ENCODE measurements at regions not wholly inside any gene's neighbourhood (a gene's known extent, or its start where the extent isn't known, plus 50 kb on each side); places are given as distances from the start of the nearest gene placed in this dataset.

DNA sequence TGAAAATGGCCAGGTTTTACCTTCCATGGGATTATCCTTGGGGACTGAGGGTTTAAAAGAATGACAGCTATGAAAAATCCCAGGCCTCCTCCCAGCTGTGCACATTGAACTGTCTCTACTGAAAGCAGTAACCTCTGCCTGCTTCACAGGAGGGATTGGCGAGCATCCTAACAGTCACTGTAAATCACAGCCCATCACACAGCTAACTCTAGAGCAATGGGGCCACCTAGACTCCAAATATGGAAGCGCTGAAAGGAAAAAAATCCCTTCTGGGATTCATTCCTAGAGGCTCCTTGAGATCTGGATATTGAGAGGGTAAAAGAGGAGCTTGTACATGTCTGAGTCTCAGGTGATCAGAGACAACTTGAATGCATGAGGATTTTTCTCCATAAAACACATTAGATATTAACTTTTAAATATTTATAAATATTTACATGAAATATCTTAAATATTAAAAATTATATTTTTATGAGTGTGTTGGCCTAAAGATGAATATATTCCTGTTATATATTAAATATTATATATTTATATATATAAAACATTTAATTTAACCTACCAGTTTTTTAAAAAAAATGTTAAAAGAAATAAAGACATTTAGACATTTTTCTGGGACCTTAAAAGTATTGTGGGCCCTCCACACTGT, 133.8 kb upstream of the SLC24A2 start:
- DNase-seq = peak; percentile 75
- Histone ChIP-seq H3K4me3 (ENCODE audit: low read length) (no peak overlapping the region), H3K27ac (ENCODE audit: low read depth, low read length) (no peak overlapping the region), H3K4me1 (ENCODE audit: control insufficient read depth, insufficient read depth, low read length) (peaks cover 1% of the 10 kb centered on the region), H3K9ac (ENCODE audit: extremely low read depth, low read length, poor library complexity, severe bottlenecking) (no peak overlapping the region), H3K27me3 (ENCODE audit: control insufficient read depth, insufficient read depth, low read length, poor library complexity, severe bottlenecking) (peaks cover 20% of the 10 kb centered on the region), H3K36me3 (ENCODE audit: control insufficient read depth, insufficient read depth, low read length) (no peaks in the 10 kb centered on the region), H3K9me3 (ENCODE audit: control insufficient read depth, low read length) (no peaks in the 10 kb centered on the region)
- TF ChIP-seq, protein P1, sequence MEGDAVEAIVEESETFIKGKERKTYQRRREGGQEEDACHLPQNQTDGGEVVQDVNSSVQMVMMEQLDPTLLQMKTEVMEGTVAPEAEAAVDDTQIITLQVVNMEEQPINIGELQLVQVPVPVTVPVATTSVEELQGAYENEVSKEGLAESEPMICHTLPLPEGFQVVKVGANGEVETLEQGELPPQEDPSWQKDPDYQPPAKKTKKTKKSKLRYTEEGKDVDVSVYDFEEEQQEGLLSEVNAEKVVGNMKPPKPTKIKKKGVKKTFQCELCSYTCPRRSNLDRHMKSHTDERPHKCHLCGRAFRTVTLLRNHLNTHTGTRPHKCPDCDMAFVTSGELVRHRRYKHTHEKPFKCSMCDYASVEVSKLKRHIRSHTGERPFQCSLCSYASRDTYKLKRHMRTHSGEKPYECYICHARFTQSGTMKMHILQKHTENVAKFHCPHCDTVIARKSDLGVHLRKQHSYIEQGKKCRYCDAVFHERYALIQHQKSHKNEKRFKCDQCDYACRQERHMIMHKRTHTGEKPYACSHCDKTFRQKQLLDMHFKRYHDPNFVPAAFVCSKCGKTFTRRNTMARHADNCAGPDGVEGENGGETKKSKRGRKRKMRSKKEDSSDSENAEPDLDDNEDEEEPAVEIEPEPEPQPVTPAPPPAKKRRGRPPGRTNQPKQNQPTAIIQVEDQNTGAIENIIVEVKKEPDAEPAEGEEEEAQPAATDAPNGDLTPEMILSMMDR (conservative IDR thresholded peaks at IDR 0.05) = peak; percentile 88
- WGBS, 2 experiments (ENCODE audit: insufficient coverage in 1 of 2, insufficient read length in 1 of 2) = 0 to 6% methylated on average over 1 to 2 of the region's 2 CpGs
- H3K27ac Mint-ChIP-seq = no peak overlapping the region
- no peaks in the 10 kb centered on the region for H3K36me3 Mint-ChIP-seq (ENCODE audit: low read depth)
- H3K4me3 Mint-ChIP-seq = no peak overlapping the region
- H3K27me3 Mint-ChIP-seq (ENCODE audit: insufficient read depth) = peaks cover 30% of the 10 kb centered on the region
- H3K4me1 Mint-ChIP-seq = peaks cover 17% of the 10 kb centered on the region
- H3K9me3 Mint-ChIP-seq = no peaks in the 10 kb centered on the region

DNA sequence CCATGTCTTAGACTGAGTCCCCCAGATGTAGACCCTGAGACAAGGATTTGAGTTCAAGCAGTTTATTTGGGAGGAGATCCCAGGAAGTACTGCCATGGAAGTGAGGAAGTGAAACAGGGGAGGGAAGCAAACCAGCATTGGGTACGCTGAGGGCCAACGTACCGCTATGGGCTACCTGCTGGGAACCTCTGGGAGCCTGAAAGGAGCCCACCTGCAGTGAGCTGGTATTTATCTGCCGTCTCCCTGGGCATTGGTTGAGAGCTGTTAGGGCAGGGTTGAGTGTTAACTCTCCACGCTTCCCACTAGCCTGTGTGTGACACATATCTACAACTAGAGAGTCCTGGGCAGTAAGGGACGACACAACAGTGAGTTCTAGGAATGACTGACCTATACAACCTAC, 131.6 kb upstream of the SLC24A2 start:
- no peaks in the 10 kb centered on the region for H3K36me3 Mint-ChIP-seq (ENCODE audit: low read depth)
- no peaks in the 10 kb centered on the region for H3K9me3 Mint-ChIP-seq
- no peaks in the 10 kb centered on the region for H3K4me1 ChIP-seq (ENCODE audit: control insufficient read depth, insufficient read depth, low read length)
- peaks cover 2% of the 10 kb centered on the region for H3K4me1 Mint-ChIP-seq
- peaks cover 20% of the 10 kb centered on the region for H3K27me3 Mint-ChIP-seq (ENCODE audit: insufficient read depth)
- WGBS, 2 experiments (ENCODE audit: insufficient coverage in 1 of 2, insufficient read length in 1 of 2) = 81 to 91% methylated on average over 3 to 6 of the region's 6 CpGs
- H3K4me3 ChIP-seq (ENCODE audit: low read length) = no peak overlapping the region
- no peak overlapping the region for H3K4me3 Mint-ChIP-seq
- H3K27ac Mint-ChIP-seq = no peak overlapping the region
- no peak for DNase-seq
- TF ChIP-seq, protein P1 (conservative IDR thresholded peaks at IDR 0.05) = no peak
- no peaks in the 10 kb centered on the region for H3K9me3 ChIP-seq (ENCODE audit: control insufficient read depth, low read length)
- no peak overlapping the region for H3K27ac ChIP-seq (ENCODE audit: low read depth, low read length)
- H3K36me3 ChIP-seq (ENCODE audit: control insufficient read depth, insufficient read depth, low read length) = no peaks in the 10 kb centered on the region
- H3K27me3 ChIP-seq (ENCODE audit: control insufficient read depth, insufficient read depth, low read length, poor library complexity, severe bottlenecking) = peaks cover 16% of the 10 kb centered on the region
- H3K9ac ChIP-seq (ENCODE audit: extremely low read depth, low read length, poor library complexity, severe bottlenecking) = no peak overlapping the region

DNA sequence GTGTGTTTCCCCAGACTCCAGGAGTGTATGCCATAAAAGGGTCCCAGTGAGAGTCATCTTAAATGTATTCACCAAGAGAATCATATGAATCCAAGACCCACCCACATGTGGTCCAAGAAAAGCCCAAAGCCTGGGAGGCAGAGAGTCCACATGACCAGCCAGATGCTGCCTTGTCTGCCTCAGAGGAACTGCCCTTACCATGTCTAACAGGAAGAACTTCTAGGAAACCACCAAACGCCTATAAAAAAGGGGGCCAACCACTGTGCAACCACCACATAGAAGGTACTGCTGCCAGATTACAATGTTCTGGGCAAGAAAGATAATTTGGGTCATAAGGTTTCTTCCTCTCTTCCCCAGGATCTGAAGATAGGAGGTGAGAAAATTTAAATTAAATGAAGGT, 129.8 kb upstream of the SLC24A2 start:
- Histone ChIP-seq H3K4me1 (ENCODE audit: control insufficient read depth, insufficient read depth, low read length) (no peaks in the 10 kb centered on the region), H3K27ac (ENCODE audit: low read depth, low read length) (no peak overlapping the region), H3K4me3 (ENCODE audit: low read length) (no peak overlapping the region), H3K9me3 (ENCODE audit: control insufficient read depth, low read length) (no peaks in the 10 kb centered on the region), H3K36me3 (ENCODE audit: control insufficient read depth, insufficient read depth, low read length) (no peaks in the 10 kb centered on the region), H3K27me3 (ENCODE audit: control insufficient read depth, insufficient read depth, low read length, poor library complexity, severe bottlenecking) (no peaks in the 10 kb centered on the region), H3K9ac (ENCODE audit: extremely low read depth, low read length, poor library complexity, severe bottlenecking) (no peak overlapping the region)
- 67 to 96% methylated on average over 1 of the region's 1 CpG for WGBS, 2 experiments (ENCODE audit: insufficient coverage in 1 of 2, insufficient read length in 1 of 2)
- TF ChIP-seq, protein P1 (conservative IDR thresholded peaks at IDR 0.05) = no peak
- peaks cover 2% of the 10 kb centered on the region for H3K4me1 Mint-ChIP-seq
- no peak for DNase-seq
- H3K27ac Mint-ChIP-seq = no peak overlapping the region
- H3K27me3 Mint-ChIP-seq (ENCODE audit: insufficient read depth) = peaks cover 3% of the 10 kb centered on the region
- no peaks in the 10 kb centered on the region for H3K36me3 Mint-ChIP-seq (ENCODE audit: low read depth)
- no peak overlapping the region for H3K4me3 Mint-ChIP-seq
- no peaks in the 10 kb centered on the region for H3K9me3 Mint-ChIP-seq

Measured in endodermal cell (in vitro differentiated cells).